Gastrocnemius medialis (tissue), 4 donors: ENCODE measurements at regions not wholly inside any gene's neighbourhood (a gene's known extent, or its start where the extent isn't known, plus 50 kb on each side); places are given as distances from the start of the nearest gene placed in this dataset.

Experiments used
- CTCF ChIP-seq, 5 experiments: fragments of 450-650 bp in 3 of 5; fragments of 200-600 bp in 2 of 5; sonication (generic) in 2 of 5; IDR thresholded peaks in 4 of 5; conservative IDR thresholded peaks in 1 of 5; 1 replicate in 4 of 5; 2 replicates in 1 of 5; pipeline ENCODE4 v1.5.1; 2016 to 2019; ENCODE audit warnings: antibody characterized with exemption in 5 of 5, mild to moderate bottlenecking in 3 of 5, moderate library complexity in 3 of 5
- POLR2A ChIP-seq, 2 donors: fragments of 450-650 bp; IDR thresholded peaks; one replicate each; pipeline ENCODE4 v1.6.1; 2017; ENCODE audit warnings: antibody characterized with exemption in 2 of 2, mild to moderate bottlenecking in 2 of 2, moderate library complexity in 2 of 2

- TF ChIP-seq CTCF (IDR thresholded peaks at IDR 0.05 in 4 of 5, conservative IDR thresholded peaks at IDR 0.05 in 1 of 5) (no peak), POLR2A (IDR thresholded peaks at IDR 0.05) (no peak)
Measured at GRCh38 chr13:40139896-40140520, 484.5 kb downstream of the COG6 start.
